HepG2 (cell line): ENCODE measurements at regions not wholly inside any gene's neighbourhood (a gene's known extent, or its start where the extent isn't known, plus 50 kb on each side); places are given as distances from the start of the nearest gene placed in this dataset.

Experiments
- ATAC-seq: fragments of 200-7000 bp; cut with Tn5 transposase; 3 replicates; pipeline ENCODE4 v1.9.1; 2020; ENCODE audit warnings: mild to moderate bottlenecking, moderate library complexity
- BruUV-seq: library from RNA; stranded (reverse); fragments of 400-500 nt; replicated peaks from 2 replicates; lab custom pipeline; 2021; lab: Mats Ljungman, UMichigan
- CTCF ChIA-PET: fragments of 300-600 bp; formaldehyde crosslinking; extraction: SDS; loops from one replicate; lab custom pipeline; 2021; ENCODE audit warnings: low total read pairs, inconsistent platforms, low intra/inter-chr PET ratio; lab: Yijun Ruan, JAX
- POLR2A ChIA-PET: fragments of 350-600 bp; sonication (Branson Sonifier 250); formaldehyde crosslinking; loops from one replicate; lab custom pipeline; 2020; ENCODE audit warnings: antibody characterized with exemption, inconsistent platforms; lab: Yijun Ruan, JAX
- DNase-seq: peaks from one replicate; pipeline ENCODE4 v3.0.0-alpha.2; 2015; ENCODE audit warnings: low spot score
- FAIRE-seq: peaks from 3 replicates; lab custom pipeline; 2011; peaks lifted over from hg19 to GRCh38; lab: Jason Lieb, UNC
- H2AFZ ChIP-seq: one replicate; pipeline ENCODE4 v1.6.1; 2011; ENCODE audit warnings: low read length, inconsistent platforms
- H3K27ac ChIP-seq: fragments of 300-600 bp; 3 replicates; pipeline ENCODE4 v1.8.0; 2011; ENCODE audit warnings: mixed run types, mild to moderate bottlenecking, mixed read lengths, low read length, inconsistent platforms; ENCODE audit not compliant: insufficient read depth; ENCODE audit errors: extremely low read length
- H3K27me3 ChIP-seq, 2 experiments: fragments of 200-600 bp in 1 of 2; 2 replicates in 1 of 2; 3 replicates in 1 of 2; pipeline versions ENCODE4 v1.6.0 to v1.8.0; 2011; ENCODE audit warnings: low read length in 2 of 2, mild to moderate bottlenecking in 2 of 2, moderate library complexity in 2 of 2, inconsistent platforms in 1 of 2; ENCODE audit not compliant: insufficient read depth in 2 of 2, control insufficient read depth in 1 of 2
- H3K36me3 ChIP-seq, 2 experiments: fragments of 200-600 bp in 1 of 2; replicated peaks in 1 of 2; 2 replicates in 1 of 2; 3 replicates in 1 of 2; pipeline versions ENCODE4 v1.5.1 to v1.8.0; 2011; ENCODE audit warnings: low read length in 2 of 2, inconsistent platforms in 1 of 2; ENCODE audit not compliant: insufficient read depth in 2 of 2, control insufficient read depth in 1 of 2
- H3K4me1 ChIP-seq: 2 replicates; pipeline ENCODE4 v1.5.1; 2012; ENCODE audit warnings: low read length, inconsistent platforms; ENCODE audit not compliant: insufficient read depth
- H3K4me2 ChIP-seq: 2 replicates; pipeline ENCODE4 v1.6.0; 2011; ENCODE audit warnings: low read depth, low read length, inconsistent platforms
- H3K4me3 ChIP-seq, 3 experiments: fragments of 200-600 bp in 1 of 3; sonication (generic), shearing (Covaris generic) in 1 of 3; replicated peaks in 1 of 3; 2 replicates each; pipeline ENCODE4 v1.5.1; 2011 to 2016; ENCODE audit warnings: low read length in 3 of 3, inconsistent platforms in 2 of 3, low read depth in 2 of 3, mild to moderate bottlenecking in 2 of 3, control low read depth in 1 of 3, mixed read lengths in 1 of 3; ENCODE audit not compliant: insufficient read depth in 1 of 3
- H3K79me2 ChIP-seq: one replicate; pipeline ENCODE4 v1.6.1; 2011; ENCODE audit warnings: low read length, inconsistent platforms; ENCODE audit not compliant: insufficient read depth
- H3K9ac ChIP-seq: 2 replicates; pipeline ENCODE4 v1.6.0; 2011; ENCODE audit warnings: mild to moderate bottlenecking, low read depth, low read length, inconsistent platforms; ENCODE audit not compliant: insufficient read depth
- H3K9me3 ChIP-seq: 2 replicates; pipeline ENCODE4 v1.5.1; 2012; ENCODE audit warnings: mild to moderate bottlenecking, low read length
- H4K20me1 ChIP-seq: 2 replicates; pipeline ENCODE4 v1.6.0; 2011; ENCODE audit warnings: inconsistent platforms, mild to moderate bottlenecking, low read length, moderate library complexity; ENCODE audit not compliant: insufficient read depth
- ARID2 ChIP-seq: sonication (generic); formaldehyde crosslinking; IDR thresholded peaks from 2 replicates; pipeline ENCODE4 v1.8.1; 2022; ENCODE audit warnings: mild to moderate bottlenecking, missing genetic modification reagents, borderline replicate concordance
- BHLHE40 ChIP-seq: IDR thresholded peaks from 2 replicates; pipeline ENCODE4 v1.6.1; 2011; ENCODE audit warnings: low read length, improper control_type of control experiment
- FOXC1 ChIP-seq: sonication (generic); formaldehyde crosslinking; IDR thresholded peaks from 2 replicates; pipeline ENCODE4 v1.8.0; 2022; ENCODE audit warnings: mild to moderate bottlenecking, missing genetic modification reagents, borderline replicate concordance
- GATA4 ChIP-seq: sonication (generic); IDR thresholded peaks from 2 replicates; pipeline ENCODE4 v1.6.1; 2016; ENCODE audit warnings: antibody characterized with exemption, low read depth, borderline replicate concordance
- HHEX ChIP-seq: IDR thresholded peaks from 2 replicates; pipeline ENCODE4 v1.6.1; 2016; ENCODE audit warnings: control low read depth
- MZF1 ChIP-seq: sonication (generic); formaldehyde crosslinking; IDR thresholded peaks from 2 replicates; pipeline ENCODE4 v1.8.1; 2023; ENCODE audit warnings: mild to moderate bottlenecking, missing genetic modification reagents, borderline replicate concordance
- NFE2 ChIP-seq: sonication (generic); formaldehyde crosslinking; IDR thresholded peaks from 2 replicates; pipeline ENCODE4 v1.4.0; 2020; ENCODE audit warnings: missing genetic modification reagents
- NFIC ChIP-seq: IDR thresholded peaks from 2 replicates; pipeline ENCODE4 v1.6.1; 2012; ENCODE audit warnings: mild to moderate bottlenecking, low read length, inconsistent platforms
- NRL ChIP-seq: sonication (generic); formaldehyde crosslinking; IDR thresholded peaks from 2 replicates; pipeline ENCODE4 v1.5.0; 2020; ENCODE audit warnings: missing genetic modification reagents, mild to moderate bottlenecking, moderate library complexity, borderline replicate concordance
- SP5 ChIP-seq: IDR thresholded peaks from 2 replicates; pipeline ENCODE4 v1.6.1; 2016; ENCODE audit warnings: low read depth, borderline replicate concordance
- STAG1 ChIP-seq: sonication (generic); formaldehyde crosslinking; IDR thresholded peaks from 2 replicates; pipeline ENCODE4 v1.4.0; 2020; ENCODE audit warnings: missing genetic modification reagents
- ZFP37 ChIP-seq: sonication (generic); formaldehyde crosslinking; IDR thresholded peaks from 2 replicates; pipeline ENCODE4 v1.4.0; 2020; ENCODE audit warnings: missing genetic modification reagents, borderline replicate concordance
- ZNF468 ChIP-seq: sonication (generic); formaldehyde crosslinking; IDR thresholded peaks from 2 replicates; pipeline ENCODE4 v1.8.0; 2022; ENCODE audit warnings: mild to moderate bottlenecking, moderate library complexity, missing genetic modification reagents
- WGBS: methylation state at CpG from one replicate; pipeline ENCODE4 v1.1.6; 2017; ENCODE audit warnings: low lambda C conversion rate; 5-methylcytosine and 5-hydroxymethylcytosine counted together
- in situ Hi-C: cut with HindIII; loops from 2 replicates; pipeline ENCODE4 v1.10.0; 2017; ENCODE audit warnings: low pct_unique_long_range_greater_than_20kb; ENCODE audit not compliant: extremely low pct_ligation_motif_present
- intact Hi-C: fragments of 100-400 bp; cut with micrococcal nuclease; formaldehyde crosslinking; loops from one replicate; pipeline ENCODE4 v1.10.0; 2022; ENCODE audit not compliant: unreplicated experiment
- TF ChIP-seq, protein P1 (sequence below), 2 experiments: sonication (generic) in 1 of 2; formaldehyde crosslinking in 1 of 2; IDR thresholded peaks; 2 replicates each; pipeline versions ENCODE4 v1.4.0 to v1.6.1; 2016 to 2020; ENCODE audit warnings: borderline replicate concordance in 1 of 2, low read depth in 1 of 2, mild to moderate bottlenecking in 1 of 2, missing genetic modification reagents in 1 of 2
- TF ChIP-seq, protein P2 (sequence below): IDR thresholded peaks from 2 replicates; pipeline ENCODE4 v1.6.1; 2016; ENCODE audit warnings: low read depth, control low read depth
- TF ChIP-seq, protein P3 (sequence below): sonication (generic); formaldehyde crosslinking; IDR thresholded peaks from 2 replicates; pipeline ENCODE4 v1.4.0; 2020; ENCODE audit warnings: missing genetic modification reagents
- TF ChIP-seq, protein P4 (sequence below): IDR thresholded peaks from 2 replicates; pipeline ENCODE4 v1.6.1; 2012; ENCODE audit warnings: inconsistent platforms

DNA sequence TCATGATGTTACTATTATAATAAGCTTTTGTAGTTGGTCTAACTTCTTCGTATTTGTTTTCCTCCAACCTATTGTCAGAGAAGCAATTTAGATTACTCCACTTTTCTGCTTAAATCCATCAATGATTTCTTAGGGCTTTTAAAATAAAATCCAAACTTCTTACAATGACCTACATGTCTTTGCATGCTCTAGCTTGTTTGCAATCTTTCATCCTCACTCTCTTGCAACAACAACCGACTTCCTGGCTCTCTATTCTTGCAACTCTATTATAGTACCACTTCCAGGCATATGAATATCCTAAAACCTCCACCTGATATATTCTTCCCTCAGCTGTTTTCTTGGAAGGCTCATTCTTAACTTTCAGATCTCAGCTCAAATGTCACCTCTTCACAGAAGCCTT, 1288.7 kb downstream of the PLA2G4A start:
- no peak overlapping the region for H3K4me3 ChIP-seq
- H3K4me2 ChIP-seq: no peak overlapping the region
- H2AFZ ChIP-seq: no peak overlapping the region
- H3K27ac ChIP-seq: no peak overlapping the region
- in situ Hi-C loops (no loop called here), intact Hi-C loops (no loop called here)
- no peaks in the 10 kb centered on the region for H3K79me2 ChIP-seq
- no peak for ATAC-seq
- WGBS: 2% methylated on average over 2 of the region's 2 CpGs
- H4K20me1 ChIP-seq: no peaks in the 10 kb centered on the region
- no peaks in the 10 kb centered on the region for H3K4me1 ChIP-seq
- TF ChIP-seq, protein P1, sequence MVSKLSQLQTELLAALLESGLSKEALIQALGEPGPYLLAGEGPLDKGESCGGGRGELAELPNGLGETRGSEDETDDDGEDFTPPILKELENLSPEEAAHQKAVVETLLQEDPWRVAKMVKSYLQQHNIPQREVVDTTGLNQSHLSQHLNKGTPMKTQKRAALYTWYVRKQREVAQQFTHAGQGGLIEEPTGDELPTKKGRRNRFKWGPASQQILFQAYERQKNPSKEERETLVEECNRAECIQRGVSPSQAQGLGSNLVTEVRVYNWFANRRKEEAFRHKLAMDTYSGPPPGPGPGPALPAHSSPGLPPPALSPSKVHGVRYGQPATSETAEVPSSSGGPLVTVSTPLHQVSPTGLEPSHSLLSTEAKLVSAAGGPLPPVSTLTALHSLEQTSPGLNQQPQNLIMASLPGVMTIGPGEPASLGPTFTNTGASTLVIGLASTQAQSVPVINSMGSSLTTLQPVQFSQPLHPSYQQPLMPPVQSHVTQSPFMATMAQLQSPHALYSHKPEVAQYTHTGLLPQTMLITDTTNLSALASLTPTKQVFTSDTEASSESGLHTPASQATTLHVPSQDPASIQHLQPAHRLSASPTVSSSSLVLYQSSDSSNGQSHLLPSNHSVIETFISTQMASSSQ (IDR thresholded peaks at IDR 0.05; ENCODE audit: low read depth): no peak
- TF ChIP-seq, protein P1 (CRISPR knock-in tag; IDR thresholded peaks at IDR 0.05; ENCODE audit: borderline replicate concordance): no peak
- TF ChIP-seq ZNF468 (CRISPR knock-in tag) (no peak), NFE2 (no peak), MZF1 (no peak), NRL (CRISPR knock-in tag) (no peak), HHEX (CRISPR knock-in tag) (no peak), ARID2 (CRISPR knock-in tag) (no peak), GATA4 (no peak), FOXC1 (CRISPR knock-in tag) (no peak), STAG1 (CRISPR knock-in tag) (no peak), NFIC (no peak), BHLHE40 (no peak), SP5 (CRISPR knock-in tag) (no peak), ZFP37 (CRISPR knock-in tag) (no peak)
- TF ChIP-seq, protein P2, sequence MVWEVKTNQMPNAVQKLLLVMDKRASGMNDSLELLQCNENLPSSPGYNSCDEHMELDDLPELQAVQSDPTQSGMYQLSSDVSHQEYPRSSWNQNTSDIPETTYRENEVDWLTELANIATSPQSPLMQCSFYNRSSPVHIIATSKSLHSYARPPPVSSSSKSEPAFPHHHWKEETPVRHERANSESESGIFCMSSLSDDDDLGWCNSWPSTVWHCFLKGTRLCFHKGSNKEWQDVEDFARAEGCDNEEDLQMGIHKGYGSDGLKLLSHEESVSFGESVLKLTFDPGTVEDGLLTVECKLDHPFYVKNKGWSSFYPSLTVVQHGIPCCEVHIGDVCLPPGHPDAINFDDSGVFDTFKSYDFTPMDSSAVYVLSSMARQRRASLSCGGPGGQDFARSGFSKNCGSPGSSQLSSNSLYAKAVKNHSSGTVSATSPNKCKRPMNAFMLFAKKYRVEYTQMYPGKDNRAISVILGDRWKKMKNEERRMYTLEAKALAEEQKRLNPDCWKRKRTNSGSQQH: no peak
- TF ChIP-seq, protein P3, sequence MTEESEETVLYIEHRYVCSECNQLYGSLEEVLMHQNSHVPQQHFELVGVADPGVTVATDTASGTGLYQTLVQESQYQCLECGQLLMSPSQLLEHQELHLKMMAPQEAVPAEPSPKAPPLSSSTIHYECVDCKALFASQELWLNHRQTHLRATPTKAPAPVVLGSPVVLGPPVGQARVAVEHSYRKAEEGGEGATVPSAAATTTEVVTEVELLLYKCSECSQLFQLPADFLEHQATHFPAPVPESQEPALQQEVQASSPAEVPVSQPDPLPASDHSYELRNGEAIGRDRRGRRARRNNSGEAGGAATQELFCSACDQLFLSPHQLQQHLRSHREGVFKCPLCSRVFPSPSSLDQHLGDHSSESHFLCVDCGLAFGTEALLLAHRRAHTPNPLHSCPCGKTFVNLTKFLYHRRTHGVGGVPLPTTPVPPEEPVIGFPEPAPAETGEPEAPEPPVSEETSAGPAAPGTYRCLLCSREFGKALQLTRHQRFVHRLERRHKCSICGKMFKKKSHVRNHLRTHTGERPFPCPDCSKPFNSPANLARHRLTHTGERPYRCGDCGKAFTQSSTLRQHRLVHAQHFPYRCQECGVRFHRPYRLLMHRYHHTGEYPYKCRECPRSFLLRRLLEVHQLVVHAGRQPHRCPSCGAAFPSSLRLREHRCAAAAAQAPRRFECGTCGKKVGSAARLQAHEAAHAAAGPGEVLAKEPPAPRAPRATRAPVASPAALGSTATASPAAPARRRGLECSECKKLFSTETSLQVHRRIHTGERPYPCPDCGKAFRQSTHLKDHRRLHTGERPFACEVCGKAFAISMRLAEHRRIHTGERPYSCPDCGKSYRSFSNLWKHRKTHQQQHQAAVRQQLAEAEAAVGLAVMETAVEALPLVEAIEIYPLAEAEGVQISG (CRISPR knock-in tag): no peak
- TF ChIP-seq, protein P4, sequence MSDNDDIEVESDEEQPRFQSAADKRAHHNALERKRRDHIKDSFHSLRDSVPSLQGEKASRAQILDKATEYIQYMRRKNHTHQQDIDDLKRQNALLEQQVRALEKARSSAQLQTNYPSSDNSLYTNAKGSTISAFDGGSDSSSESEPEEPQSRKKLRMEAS: no peak
- no TSS peak for BruUV-seq
- H3K36me3 ChIP-seq: no peaks in the 10 kb centered on the region
- no peak overlapping the region for H3K9ac ChIP-seq
- no peak for DNase-seq
- CTCF ChIA-PET: no interaction called here
- H3K27me3 ChIP-seq: no peaks in the 10 kb centered on the region
- H3K9me3 ChIP-seq: no peaks in the 10 kb centered on the region
- FAIRE-seq: no peak
- POLR2A ChIA-PET: no interaction called here
